ENCODE measurements at regions not wholly inside any gene's neighbourhood (a gene's known extent, or its start where the extent isn't known, plus 50 kb on each side); places are given as distances from the start of the nearest gene placed in this dataset.

- H3K27ac ChIP-seq: no peak overlapping the region
- peaks cover 31% of the 10 kb centered on the region for H3K27me3 ChIP-seq
- peaks cover 17 to 18% of the 10 kb centered on the region in 2 experiments for H3K4me1 ChIP-seq (ENCODE audit: control insufficient read depth in 1 of 2, insufficient read depth in 1 of 2, low read depth in 1 of 2, low read length in 1 of 2)
- TF ChIP-seq CTCF (IDR thresholded peaks at IDR 0.05): no peak
- H3K9me3 ChIP-seq: no peaks in the 10 kb centered on the region
- H3K36me3 ChIP-seq: no peaks in the 10 kb centered on the region
- H3K4me3 ChIP-seq (ENCODE audit: low read depth in 1 of 2, low read length in 1 of 2): no peak overlapping the region
Measured at GRCh38 chr3:87788516-87788915, 270.3 kb downstream of the CGGBP1 start.

GRCh38 chr3:87780811-87781210 lies 278.0 kb downstream of the CGGBP1 start:
- Histone ChIP-seq H3K4me1 (ENCODE audit: control insufficient read depth in 1 of 2, insufficient read depth in 1 of 2, low read depth in 1 of 2, low read length in 1 of 2) (no peaks in the 10 kb centered on the region), H3K9me3 (no peaks in the 10 kb centered on the region), H3K36me3 (no peaks in the 10 kb centered on the region), H3K27me3 (no peaks in the 10 kb centered on the region), H3K27ac (no peak overlapping the region), H3K4me3 (ENCODE audit: low read depth in 1 of 2, low read length in 1 of 2) (no peak overlapping the region)
- no peak for TF ChIP-seq CTCF (IDR thresholded peaks at IDR 0.05)

- H3K4me1 ChIP-seq (ENCODE audit: control insufficient read depth in 1 of 2, insufficient read depth in 1 of 2, low read depth in 1 of 2, low read length in 1 of 2): no peaks in the 10 kb centered on the region
- H3K27ac ChIP-seq: no peak overlapping the region
- no peaks in the 10 kb centered on the region for H3K36me3 ChIP-seq
- H3K4me3 ChIP-seq (ENCODE audit: low read depth in 1 of 2, low read length in 1 of 2): no peak overlapping the region
- no peak for TF ChIP-seq CTCF (IDR thresholded peaks at IDR 0.05)
- no peaks in the 10 kb centered on the region for H3K27me3 ChIP-seq
- H3K9me3 ChIP-seq: no peaks in the 10 kb centered on the region
Measured at GRCh38 chr3:87778876-87779275, 279.9 kb downstream of the CGGBP1 start.

GRCh38 chr3:87771337-87772192 lies 287.2 kb downstream of the CGGBP1 start:
- no peaks in the 10 kb centered on the region for H3K4me1 ChIP-seq (ENCODE audit: control insufficient read depth in 1 of 2, insufficient read depth in 1 of 2, low read depth in 1 of 2, low read length in 1 of 2)
- H3K27ac ChIP-seq: no peak overlapping the region
- TF ChIP-seq CTCF (IDR thresholded peaks at IDR 0.05): no peak
- H3K36me3 ChIP-seq: no peaks in the 10 kb centered on the region
- H3K27me3 ChIP-seq: no peaks in the 10 kb centered on the region
- no peaks in the 10 kb centered on the region for H3K9me3 ChIP-seq
- H3K4me3 ChIP-seq (ENCODE audit: low read depth in 1 of 2, low read length in 1 of 2): no peak overlapping the region

- no peak overlapping the region for H3K27ac ChIP-seq
- no peaks in the 10 kb centered on the region for H3K36me3 ChIP-seq
- H3K9me3 ChIP-seq: no peaks in the 10 kb centered on the region
- no peaks in the 10 kb centered on the region for H3K4me1 ChIP-seq (ENCODE audit: control insufficient read depth in 1 of 2, insufficient read depth in 1 of 2, low read depth in 1 of 2, low read length in 1 of 2)
- TF ChIP-seq CTCF (IDR thresholded peaks at IDR 0.05): no peak
- H3K27me3 ChIP-seq: no peaks in the 10 kb centered on the region
- no peak overlapping the region for H3K4me3 ChIP-seq (ENCODE audit: low read depth in 1 of 2, low read length in 1 of 2)
Measured at GRCh38 chr3:87766721-87767120, 292.1 kb downstream of the CGGBP1 start.
